HG03521 (cell line): ENCODE measurements at regions not wholly inside any gene's neighbourhood (a gene's known extent, or its start where the extent isn't known, plus 50 kb on each side); places are given as distances from the start of the nearest gene placed in this dataset.

Experiments
- ATAC-seq: cut with Tn5 transposase; IDR thresholded peaks from one replicate; pipeline ENCODE4 v1.9.1; 2021; ENCODE audit warnings: mild to moderate bottlenecking, moderate library complexity; ENCODE audit not compliant: unreplicated experiment

GRCh38 chr21:16519644-16520043 is 789.9 kb downstream of the USP25 start:
- no peak for ATAC-seq

GRCh38 chr21:16522548-16522947 is 792.8 kb downstream of the USP25 start:
- no peak for ATAC-seq

- no peak for ATAC-seq
Measured at GRCh38 chr21:16530656-16531055, 800.9 kb downstream of the USP25 start.

- ATAC-seq = no peak
Measured at GRCh38 chr21:16532840-16533239, 803.1 kb downstream of the USP25 start.

- ATAC-seq = no peak
Measured at GRCh38 chr21:16533692-16534407, 804.1 kb downstream of the USP25 start.

- no peak for ATAC-seq
Measured at GRCh38 chr21:16534408-16535101, 804.8 kb downstream of the USP25 start.

GRCh38 chr21:16535102-16535422 is 805.3 kb downstream of the USP25 start:
- no peak for ATAC-seq

GRCh38 chr21:16535626-16536025 is 805.8 kb downstream of the USP25 start:
- no peak for ATAC-seq

GRCh38 chr21:16536140-16536539 is 806.4 kb downstream of the USP25 start:
- no peak for ATAC-seq

- ATAC-seq = no peak
Measured at GRCh38 chr21:16536643-16537434, 807.1 kb downstream of the USP25 start.

- no peak for ATAC-seq
Measured at GRCh38 chr21:16537501-16537900, 807.7 kb downstream of the USP25 start.

- ATAC-seq = no peak
Measured at GRCh38 chr21:16538405-16538804, 808.6 kb downstream of the USP25 start.

GRCh38 chr21:16538936-16539440 is 809.2 kb downstream of the USP25 start:
- no peak for ATAC-seq

GRCh38 chr21:16540966-16541727 is 811.4 kb downstream of the USP25 start:
- no peak for ATAC-seq

GRCh38 chr21:16550118-16550517 is 820.3 kb downstream of the USP25 start:
- ATAC-seq = no peak

- ATAC-seq = no peak
Measured at GRCh38 chr21:16550917-16551741, 821.3 kb downstream of the USP25 start.

GRCh38 chr21:16552880-16553279 is 823.1 kb downstream of the USP25 start:
- no peak for ATAC-seq

- no peak for ATAC-seq
Measured at GRCh38 chr21:16554503-16554902, 824.7 kb downstream of the USP25 start.

GRCh38 chr21:16563116-16563515 is 833.3 kb downstream of the USP25 start:
- no peak for ATAC-seq

- no peak for ATAC-seq
Measured at GRCh38 chr21:16563795-16564194, 834.0 kb downstream of the USP25 start.
